Kidney (tissue), 13 donors: ENCODE measurements at regions not wholly inside any gene's neighbourhood (a gene's known extent, or its start where the extent isn't known, plus 50 kb on each side); places are given as distances from the start of the nearest gene placed in this dataset.

Experiments used
- DNase-seq, 5 donors: peaks; one replicate each; pipeline ENCODE4 v3.0.0-alpha.2; 2013 to 2020
- FAIRE-seq: peaks from 2 replicates; lab custom pipeline; 2012; peaks lifted over from hg19 to GRCh38; lab: Jason Lieb, UNC
- H3K27ac ChIP-seq, 2 donors: one replicate each; pipeline ENCODE4 v1.7.0; 2013; ENCODE audit warnings: low read depth in 2 of 2, low read length in 2 of 2, inconsistent platforms in 1 of 2
- H3K27me3 ChIP-seq: one replicate; pipeline ENCODE4 v1.7.1; 2013; ENCODE audit warnings: low read length, inconsistent platforms; ENCODE audit not compliant: control insufficient read depth, insufficient read depth
- H3K36me3 ChIP-seq, 3 donors: one replicate each; pipeline versions ENCODE4 v1.7.0 to v1.7.1; 2013; ENCODE audit warnings: low read length in 3 of 3, control low read depth in 1 of 3, inconsistent platforms in 1 of 3; ENCODE audit not compliant: insufficient read depth in 3 of 3, control insufficient read depth in 2 of 3
- H3K4me1 ChIP-seq, 3 donors: one replicate each; pipeline versions ENCODE4 v1.7.0 to v1.7.1; 2013; ENCODE audit warnings: low read length in 3 of 3, inconsistent platforms in 1 of 3, low read depth in 1 of 3; ENCODE audit not compliant: control insufficient read depth in 2 of 3, insufficient read depth in 2 of 3
- H3K4me3 ChIP-seq, 3 donors: one replicate each; pipeline versions ENCODE4 v1.7.0 to v1.8.1; 2013; ENCODE audit warnings: low read length in 3 of 3, control low read depth in 1 of 3, inconsistent platforms in 1 of 3
- H3K9ac ChIP-seq, 3 donors: one replicate each; pipeline versions ENCODE4 v1.7.0 to v1.7.1; 2013; ENCODE audit warnings: low read length in 3 of 3, control low read depth in 1 of 3, inconsistent platforms in 1 of 3
- H3K9me3 ChIP-seq, 3 donors: one replicate each; pipeline versions ENCODE4 v1.7.0 to v1.7.1; 2013; ENCODE audit warnings: low read length in 3 of 3, control low read depth in 1 of 3, inconsistent platforms in 1 of 3; ENCODE audit not compliant: control insufficient read depth in 2 of 3, insufficient read depth in 1 of 3
- intact Hi-C: fragments of 100-400 bp; cut with DNase I; formaldehyde crosslinking; loops from one replicate; pipeline ENCODE4 v1.11.1; 2022
- TF ChIP-seq, protein P1 (sequence below): IDR thresholded peaks from 3 replicates; pipeline ENCODE4 v1.5.1; 2012; ENCODE audit warnings: mild to moderate bottlenecking, moderate library complexity, borderline replicate concordance; ENCODE audit not compliant: insufficient read depth; ENCODE audit errors: extremely low read depth
- donor health status: control.
- donor health status: control.
- donor health status: control.
- donor health status: control.
- donor health status: control.
- donor health status: DM: yes; HTN: yes; CAD: no.
- donor health status: Normal renal cell carcinoma (clear cell type).

DNA sequence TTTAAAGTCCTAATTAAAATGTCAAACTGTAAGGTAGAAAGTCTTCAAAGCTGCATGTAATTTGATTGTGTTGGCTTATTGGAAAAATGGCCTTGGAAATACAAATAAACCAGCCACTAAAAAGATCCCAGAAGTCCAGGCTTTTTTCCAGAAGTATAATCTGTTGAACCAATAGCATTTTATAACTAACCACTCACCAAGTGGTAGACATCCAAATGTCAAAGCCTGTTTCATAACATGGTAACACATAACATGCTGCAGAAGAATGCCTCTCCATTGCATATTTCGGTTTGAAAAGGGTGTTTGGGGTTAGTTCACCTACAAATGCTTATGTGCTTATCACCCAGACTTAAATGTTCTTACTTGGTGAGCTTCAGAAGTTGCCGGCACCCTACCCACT is 183.7 kb upstream of the DIO2 start:
- DNase-seq (no peak), FAIRE-seq (no peak)
- intact Hi-C loops = no loop called here
- Histone ChIP-seq H3K27ac (no peak overlapping the region), H3K4me1 (no peaks in the 10 kb centered on the region), H3K9me3 (peaks cover 0 to 7% (median 0%) of the 10 kb centered on the region in 3 donors), H3K9ac (no peak overlapping the region), H3K4me3 (no peak overlapping the region), H3K27me3 (no peaks in the 10 kb centered on the region), H3K36me3 (no peaks in the 10 kb centered on the region)
- TF ChIP-seq, protein P1, sequence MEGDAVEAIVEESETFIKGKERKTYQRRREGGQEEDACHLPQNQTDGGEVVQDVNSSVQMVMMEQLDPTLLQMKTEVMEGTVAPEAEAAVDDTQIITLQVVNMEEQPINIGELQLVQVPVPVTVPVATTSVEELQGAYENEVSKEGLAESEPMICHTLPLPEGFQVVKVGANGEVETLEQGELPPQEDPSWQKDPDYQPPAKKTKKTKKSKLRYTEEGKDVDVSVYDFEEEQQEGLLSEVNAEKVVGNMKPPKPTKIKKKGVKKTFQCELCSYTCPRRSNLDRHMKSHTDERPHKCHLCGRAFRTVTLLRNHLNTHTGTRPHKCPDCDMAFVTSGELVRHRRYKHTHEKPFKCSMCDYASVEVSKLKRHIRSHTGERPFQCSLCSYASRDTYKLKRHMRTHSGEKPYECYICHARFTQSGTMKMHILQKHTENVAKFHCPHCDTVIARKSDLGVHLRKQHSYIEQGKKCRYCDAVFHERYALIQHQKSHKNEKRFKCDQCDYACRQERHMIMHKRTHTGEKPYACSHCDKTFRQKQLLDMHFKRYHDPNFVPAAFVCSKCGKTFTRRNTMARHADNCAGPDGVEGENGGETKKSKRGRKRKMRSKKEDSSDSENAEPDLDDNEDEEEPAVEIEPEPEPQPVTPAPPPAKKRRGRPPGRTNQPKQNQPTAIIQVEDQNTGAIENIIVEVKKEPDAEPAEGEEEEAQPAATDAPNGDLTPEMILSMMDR = no peak

DNA sequence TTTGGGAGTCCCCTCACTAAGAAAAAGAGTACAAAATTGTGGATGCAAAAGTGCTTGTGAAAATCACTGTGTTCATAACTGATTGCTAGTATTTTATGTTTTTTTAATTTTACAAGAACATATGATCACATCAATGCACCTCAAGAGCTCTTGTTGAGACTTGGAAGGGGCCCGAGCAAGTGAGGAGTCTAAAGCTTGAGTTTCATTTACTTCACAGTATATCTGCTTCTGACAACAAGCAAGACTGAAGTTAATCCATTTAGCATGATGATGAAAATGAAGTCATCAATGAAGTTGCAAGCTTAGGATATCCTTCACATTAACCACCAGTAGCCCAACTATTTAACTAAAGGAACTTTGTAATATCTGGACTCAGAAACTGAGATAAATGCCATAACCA is 182.5 kb upstream of the DIO2 start:
- no peak overlapping the region for H3K27ac ChIP-seq
- peaks cover 0 to 7% (median 0%) of the 10 kb centered on the region in 3 donors for H3K9me3 ChIP-seq
- TF ChIP-seq, protein P1 = no peak
- no peak overlapping the region for H3K9ac ChIP-seq
- H3K4me3 ChIP-seq = no peak overlapping the region
- no peak for DNase-seq
- FAIRE-seq = no peak
- intact Hi-C loops = no loop called here
- H3K4me1 ChIP-seq = no peaks in the 10 kb centered on the region
- no peaks in the 10 kb centered on the region for H3K27me3 ChIP-seq
- no peaks in the 10 kb centered on the region for H3K36me3 ChIP-seq

DNA sequence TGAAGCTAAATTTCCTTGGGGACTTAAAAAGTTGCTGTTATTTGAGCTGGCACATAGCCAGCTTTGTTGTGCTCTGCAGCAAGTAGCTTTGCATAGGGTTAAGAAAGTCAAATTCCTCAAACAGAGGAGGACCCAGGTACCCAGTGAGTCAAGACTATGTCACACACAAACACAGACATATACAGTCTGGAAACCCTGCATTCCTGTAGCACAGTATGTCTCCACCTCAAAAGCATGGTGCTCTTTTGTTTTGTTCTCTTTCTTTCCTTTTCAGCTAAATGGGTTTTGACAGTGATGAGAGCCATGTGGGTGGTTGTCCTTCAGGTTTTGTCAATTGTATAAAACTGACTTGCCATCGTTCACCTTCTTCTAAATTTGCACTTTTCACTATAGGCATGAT is 179.6 kb upstream of the DIO2 start:
- H3K9me3 ChIP-seq = no peaks in the 10 kb centered on the region
- no peak overlapping the region for H3K4me3 ChIP-seq
- FAIRE-seq (no peak), DNase-seq (peak in 2 of 5 donors; percentile 15 to 16)
- no peaks in the 10 kb centered on the region for H3K27me3 ChIP-seq
- H3K4me1 ChIP-seq = no peaks in the 10 kb centered on the region
- intact Hi-C loops = no loop called here
- H3K36me3 ChIP-seq = no peaks in the 10 kb centered on the region
- TF ChIP-seq, protein P1 = no peak
- no peak overlapping the region for H3K9ac ChIP-seq
- H3K27ac ChIP-seq = no peak overlapping the region
